Right lobe of liver (tissue), 6 donors: ENCODE measurements at regions not wholly inside any gene's neighbourhood (a gene's known extent, or its start where the extent isn't known, plus 50 kb on each side); places are given as distances from the start of the nearest gene placed in this dataset.

Experiments
- ATAC-seq, 4 donors: fragments of 200-7000 bp; cut with Tn5 transposase; one replicate each; pipeline ENCODE4 v1.9.1; 2020; ENCODE audit warnings: mild to moderate bottlenecking in 4 of 4, moderate library complexity in 4 of 4
- DNase-seq, 3 donors: peaks; one replicate each; pipeline ENCODE4 v3.0.0-alpha.2; 2020
- H3K27ac ChIP-seq, 3 donors: fragments of 200-600 bp; one replicate each; pipeline ENCODE4 v1.8.0; 2022
- H3K27me3 ChIP-seq, 2 donors: fragments of 200-600 bp; one replicate each; pipeline ENCODE4 v1.8.0; 2022
- H3K36me3 ChIP-seq, 4 donors: fragments of 200-600 bp; sonication (generic) in 1 of 4; one replicate each; pipeline versions ENCODE4 v1.5.1 to v1.8.0; 2017 to 2022; ENCODE audit warnings: control low read depth in 1 of 4
- H3K4me1 ChIP-seq, 4 donors: fragments of 200-600 bp; sonication (generic) in 1 of 4; one replicate each; pipeline versions ENCODE4 v1.5.1 to v1.8.0; 2017 to 2022; ENCODE audit warnings: control low read depth in 1 of 4
- H3K4me3 ChIP-seq, 3 donors: fragments of 200-600 bp; one replicate each; pipeline ENCODE4 v1.8.0; 2022
- H3K9me3 ChIP-seq, 4 donors: fragments of 200-600 bp; sonication (generic) in 1 of 4; one replicate each; pipeline versions ENCODE4 v1.5.1 to v1.8.0; 2017 to 2022; ENCODE audit warnings: control low read depth in 1 of 4
- POLR2A ChIP-seq: fragments of 450-650 bp; IDR thresholded peaks from one replicate; pipeline ENCODE4 v1.6.1; 2017; ENCODE audit warnings: antibody characterized with exemption, mild to moderate bottlenecking
- WGBS: methylation state at CpG from one replicate; pipeline ENCODE4 v1.1.6; 2018; ENCODE audit warnings: low coverage, low lambda C conversion rate; ENCODE audit not compliant: insufficient coverage; ENCODE audit errors: missing lambda C conversion rate; 5-methylcytosine and 5-hydroxymethylcytosine counted together
- intact Hi-C, 2 donors: fragments of 100-400 bp; cut with DNase I; formaldehyde crosslinking; loops; one replicate each; pipeline versions ENCODE4 v1.11.2 to v1.14.1; 2022
- TF ChIP-seq, protein P1 (sequence below), 4 donors: fragments of 200-600 bp in 3 of 4; fragments of 450-650 bp in 1 of 4; IDR thresholded peaks; one replicate each; pipeline versions ENCODE4 v1.5.1 to v1.8.0; 2016 to 2022; ENCODE audit warnings: antibody characterized with exemption in 4 of 4, mild to moderate bottlenecking in 2 of 4
- donor health status: DM: no; HTN: yes; CAD: no.
- donor health status: DM: no; HTN: no; CAD: no.
- donor health status: DM: no; HTN: no; CAD: no.
- donor health status: DM: no; HTN: yes; CAD: no.
- donor health status: DM: no; HTN: yes; CAD: no.

DNA sequence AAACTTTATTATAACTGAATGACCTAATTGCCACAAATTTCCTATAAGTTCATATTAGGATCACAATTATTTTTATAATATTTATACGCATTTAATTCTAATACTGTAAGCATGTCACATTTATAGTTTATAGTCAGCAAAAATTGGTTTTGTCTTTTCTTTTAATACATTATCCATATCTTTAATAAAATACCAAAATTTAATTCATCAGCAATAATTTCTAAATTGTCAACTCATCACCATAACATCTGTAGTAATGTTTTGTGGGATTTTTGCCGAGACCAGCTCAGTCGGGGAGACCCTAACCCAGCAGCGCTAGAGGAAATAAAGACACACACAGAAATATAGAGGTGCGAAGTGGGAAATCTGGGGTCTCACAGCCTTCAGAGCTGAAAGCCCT lies 254.2 kb downstream of the KIF21A start:
- WGBS: 70% methylated on average over 5 of the region's 5 CpGs
- H3K9me3 ChIP-seq: no peaks in the 10 kb centered on the region
- no peak overlapping the region for H3K27ac ChIP-seq
- ATAC-seq (no peak), DNase-seq (no peak)
- no peak overlapping the region for H3K4me3 ChIP-seq
- H3K4me1 ChIP-seq: no peaks in the 10 kb centered on the region
- TF ChIP-seq, protein P1, sequence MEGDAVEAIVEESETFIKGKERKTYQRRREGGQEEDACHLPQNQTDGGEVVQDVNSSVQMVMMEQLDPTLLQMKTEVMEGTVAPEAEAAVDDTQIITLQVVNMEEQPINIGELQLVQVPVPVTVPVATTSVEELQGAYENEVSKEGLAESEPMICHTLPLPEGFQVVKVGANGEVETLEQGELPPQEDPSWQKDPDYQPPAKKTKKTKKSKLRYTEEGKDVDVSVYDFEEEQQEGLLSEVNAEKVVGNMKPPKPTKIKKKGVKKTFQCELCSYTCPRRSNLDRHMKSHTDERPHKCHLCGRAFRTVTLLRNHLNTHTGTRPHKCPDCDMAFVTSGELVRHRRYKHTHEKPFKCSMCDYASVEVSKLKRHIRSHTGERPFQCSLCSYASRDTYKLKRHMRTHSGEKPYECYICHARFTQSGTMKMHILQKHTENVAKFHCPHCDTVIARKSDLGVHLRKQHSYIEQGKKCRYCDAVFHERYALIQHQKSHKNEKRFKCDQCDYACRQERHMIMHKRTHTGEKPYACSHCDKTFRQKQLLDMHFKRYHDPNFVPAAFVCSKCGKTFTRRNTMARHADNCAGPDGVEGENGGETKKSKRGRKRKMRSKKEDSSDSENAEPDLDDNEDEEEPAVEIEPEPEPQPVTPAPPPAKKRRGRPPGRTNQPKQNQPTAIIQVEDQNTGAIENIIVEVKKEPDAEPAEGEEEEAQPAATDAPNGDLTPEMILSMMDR (IDR thresholded peaks at IDR 0.05): no peak
- no peak for TF ChIP-seq POLR2A
- no peaks in the 10 kb centered on the region for H3K27me3 ChIP-seq
- intact Hi-C loops: no loop called here
- H3K36me3 ChIP-seq: no peaks in the 10 kb centered on the region

DNA sequence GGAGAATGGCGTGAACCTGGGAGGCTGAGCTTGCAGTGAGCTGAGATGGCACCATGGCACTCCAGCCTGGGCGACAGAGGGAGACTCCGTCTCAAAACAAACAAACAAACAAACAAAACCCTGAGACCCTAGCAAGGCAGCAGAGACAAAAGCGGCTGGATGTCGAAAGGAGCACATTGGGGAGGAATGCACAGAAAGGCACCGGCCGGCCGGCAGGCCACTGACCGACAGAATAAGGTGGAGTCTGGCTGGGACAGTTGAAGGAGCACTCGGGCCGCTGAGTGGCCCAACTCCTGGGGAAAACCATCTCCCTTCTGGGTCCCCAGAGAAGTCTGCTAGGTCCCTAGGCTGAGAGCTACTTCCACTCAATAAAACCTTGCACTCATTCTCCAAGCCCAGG lies 256.2 kb downstream of the KIF21A start:
- Histone ChIP-seq H3K4me1 (no peaks in the 10 kb centered on the region), H3K36me3 (no peaks in the 10 kb centered on the region), H3K9me3 (no peaks in the 10 kb centered on the region), H3K27ac (no peak overlapping the region), H3K4me3 (no peak overlapping the region), H3K27me3 (no peaks in the 10 kb centered on the region)
- 66% methylated on average over 3 of the region's 11 CpGs for WGBS
- ATAC-seq (no peak), DNase-seq (no peak)
- intact Hi-C loops: no loop called here
- TF ChIP-seq, protein P1 (IDR thresholded peaks at IDR 0.05): no peak
- TF ChIP-seq POLR2A: no peak

DNA sequence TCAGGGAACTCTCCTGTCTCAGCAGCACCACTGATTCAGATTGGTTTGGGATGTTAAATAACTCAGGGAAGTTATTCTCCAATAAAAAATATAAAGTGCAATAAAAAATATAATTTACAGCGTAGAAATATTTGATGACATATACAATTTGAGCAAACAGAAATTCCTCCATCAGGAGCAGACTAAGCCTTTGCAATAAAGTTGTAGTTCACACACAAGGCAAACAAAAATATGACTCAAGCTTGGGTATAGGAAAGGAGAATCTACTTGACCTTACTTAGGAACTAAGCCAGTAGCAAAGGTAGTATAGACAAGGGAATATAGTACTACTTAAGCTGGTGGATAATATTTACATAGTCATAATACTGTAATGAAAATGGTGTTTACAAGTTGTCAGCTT lies 264.1 kb downstream of the KIF21A start:
- no peak for ATAC-seq
- Histone ChIP-seq H3K27me3 (no peaks in the 10 kb centered on the region), H3K4me3 (no peak overlapping the region), H3K27ac (no peak overlapping the region), H3K9me3 (no peaks in the 10 kb centered on the region), H3K36me3 (no peaks in the 10 kb centered on the region), H3K4me1 (no peaks in the 10 kb centered on the region)
- DNase-seq: no peak
- no peak for TF ChIP-seq POLR2A
- TF ChIP-seq, protein P1 (IDR thresholded peaks at IDR 0.05): no peak
- intact Hi-C loops: no loop called here
- 40% methylated on average over 1 of the region's 1 CpG for WGBS

DNA sequence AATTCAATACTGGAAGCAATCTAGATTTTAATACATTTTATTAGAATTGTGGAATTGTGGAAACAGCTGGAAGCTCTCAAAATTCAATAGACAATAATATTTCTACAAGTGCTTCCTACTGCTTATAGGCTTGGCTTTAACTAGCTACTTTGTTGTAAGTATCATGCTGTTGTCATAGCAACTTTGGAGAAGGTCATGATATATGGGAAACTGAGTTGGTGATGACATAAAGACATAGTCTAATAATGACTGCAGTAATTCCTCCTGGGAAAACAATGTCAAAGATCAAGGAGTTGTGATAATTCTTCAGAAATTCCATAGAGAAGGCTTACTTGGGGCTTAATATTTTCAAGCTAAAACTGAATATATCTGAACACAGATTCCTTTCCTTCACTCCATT lies 266.6 kb downstream of the KIF21A start:
- Histone ChIP-seq H3K36me3 (no peaks in the 10 kb centered on the region), H3K27ac (no peak overlapping the region), H3K4me1 (no peaks in the 10 kb centered on the region), H3K9me3 (no peaks in the 10 kb centered on the region), H3K27me3 (no peaks in the 10 kb centered on the region), H3K4me3 (no peak overlapping the region)
- ATAC-seq (no peak), DNase-seq (no peak)
- no peak for TF ChIP-seq POLR2A
- TF ChIP-seq, protein P1 (IDR thresholded peaks at IDR 0.05): no peak
- intact Hi-C loops: no loop called here

DNA sequence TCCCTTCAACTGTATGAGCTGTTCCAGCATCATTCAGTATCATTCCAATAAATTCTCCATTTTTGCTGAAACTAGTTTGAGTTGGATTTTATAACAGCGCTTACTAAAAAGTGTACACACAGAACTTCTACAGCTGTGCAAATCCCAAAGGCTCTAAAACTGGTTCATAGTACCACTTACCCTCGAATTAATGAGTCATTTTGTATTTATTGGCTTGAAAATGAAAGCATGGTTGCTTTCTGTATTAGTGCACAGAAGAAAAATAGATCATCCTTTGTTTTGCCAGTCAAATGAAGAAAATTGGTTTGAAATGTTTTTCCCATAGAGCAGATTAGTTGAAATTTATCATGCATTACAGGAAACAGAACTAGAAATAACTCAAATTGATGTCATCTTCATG lies 268.3 kb upstream of the CPNE8 start:
- DNase-seq (no peak), ATAC-seq (no peak)
- TF ChIP-seq POLR2A: no peak
- TF ChIP-seq, protein P1 (IDR thresholded peaks at IDR 0.05): no peak
- Histone ChIP-seq H3K27ac (no peak overlapping the region), H3K4me1 (no peaks in the 10 kb centered on the region), H3K9me3 (no peaks in the 10 kb centered on the region), H3K27me3 (no peaks in the 10 kb centered on the region), H3K4me3 (no peak overlapping the region), H3K36me3 (no peaks in the 10 kb centered on the region)
- 31% methylated on average over 2 of the region's 2 CpGs for WGBS
- intact Hi-C loops: no loop called here
